Keratinocyte (primary cell): ENCODE measurements at regions not wholly inside any gene's neighbourhood (a gene's known extent, or its start where the extent isn't known, plus 50 kb on each side); places are given as distances from the start of the nearest gene placed in this dataset.

ENCODE experiments used
- DNase-seq: peaks from one replicate; pipeline ENCODE4 v3.0.0-alpha.2; 2011; ENCODE audit warnings: low read depth, missing footprints, low spot score
- FAIRE-seq: peaks from 2 replicates; lab custom pipeline; 2011; peaks lifted over from hg19 to GRCh38; lab: Jason Lieb, UNC
- H2AFZ ChIP-seq: 2 replicates; pipeline ENCODE4 v1.6.0; 2012; ENCODE audit warnings: low read length, control low read depth, inconsistent platforms; ENCODE audit not compliant: control insufficient read depth
- H3K27ac ChIP-seq: 2 replicates; pipeline ENCODE4 v1.5.1; 2011; ENCODE audit warnings: low read length; ENCODE audit not compliant: control insufficient read depth, insufficient read depth
- H3K27me3 ChIP-seq: 3 replicates; pipeline ENCODE4 v1.6.0; 2011; ENCODE audit warnings: low read length; ENCODE audit not compliant: control insufficient read depth, insufficient read depth; ENCODE audit errors: extremely low read depth
- H3K36me3 ChIP-seq, 2 experiments: 2 replicates in 1 of 2; 3 replicates in 1 of 2; pipeline ENCODE4 v1.5.1; 2011; ENCODE audit warnings: low read length in 2 of 2, mild to moderate bottlenecking in 1 of 2; ENCODE audit not compliant: control insufficient read depth in 2 of 2, insufficient read depth in 2 of 2; ENCODE audit errors: extremely low read depth in 1 of 2
- H3K4me1 ChIP-seq: 3 replicates; pipeline ENCODE4 v1.5.1; 2011; ENCODE audit warnings: low read length; ENCODE audit not compliant: control insufficient read depth, insufficient read depth; ENCODE audit errors: extremely low read depth
- H3K4me2 ChIP-seq: 3 replicates; pipeline ENCODE4 v1.6.0; 2011; ENCODE audit warnings: low read depth, low read length; ENCODE audit not compliant: control insufficient read depth, insufficient read depth; ENCODE audit errors: extremely low read depth
- H3K4me3 ChIP-seq, 3 experiments: fragments of 200-600 bp in 1 of 3; sonication (generic) in 1 of 3; 2 replicates in 2 of 3; 3 replicates in 1 of 3; pipeline ENCODE4 v1.5.1; 2011 to 2016; ENCODE audit warnings: low read length in 3 of 3, mild to moderate bottlenecking in 3 of 3, control low read depth in 2 of 3, inconsistent platforms in 1 of 3, low read depth in 1 of 3, mixed read lengths in 1 of 3, mixed run types in 1 of 3, moderate library complexity in 1 of 3; ENCODE audit not compliant: control insufficient read depth in 2 of 3, insufficient read depth in 2 of 3; ENCODE audit errors: extremely low read depth in 1 of 3
- H3K79me2 ChIP-seq: 2 replicates; pipeline ENCODE4 v1.6.0; 2012; ENCODE audit warnings: low read length; ENCODE audit not compliant: control insufficient read depth, insufficient read depth
- H3K9ac ChIP-seq: 3 replicates; pipeline ENCODE4 v1.6.0; 2011; ENCODE audit warnings: low read length; ENCODE audit not compliant: control insufficient read depth, insufficient read depth; ENCODE audit errors: extremely low read depth
- H3K9me1 ChIP-seq: 3 replicates; pipeline ENCODE4 v1.6.0; 2011; ENCODE audit warnings: low read length; ENCODE audit not compliant: control insufficient read depth, insufficient read depth; ENCODE audit errors: extremely low read depth
- H3K9me3 ChIP-seq: 2 replicates; pipeline ENCODE4 v1.5.1; 2012; ENCODE audit warnings: low read depth, low read length; ENCODE audit not compliant: control insufficient read depth
- H4K20me1 ChIP-seq: 3 replicates; pipeline ENCODE4 v1.6.0; 2011; ENCODE audit warnings: low read length; ENCODE audit not compliant: control insufficient read depth, insufficient read depth; ENCODE audit errors: extremely low read depth
- EZH2 ChIP-seq: IDR thresholded peaks from one replicate; pipeline ENCODE4 v1.6.1; 2012; ENCODE audit warnings: inconsistent platforms, mild to moderate bottlenecking, low read length, moderate library complexity
- dilution Hi-C: fragments of 300-500 bp; cut with MboI; formaldehyde crosslinking; loops from one replicate; pipeline ENCODE4 v1.7.0; 2020; ENCODE audit warnings: low sequenced_read_pairs; ENCODE audit not compliant: extremely low pct_ligation_motif_present
- TF ChIP-seq, protein P1 (sequence below), 3 experiments: IDR thresholded peaks in 1 of 3; conservative IDR thresholded peaks in 1 of 3; optimal IDR thresholded peaks in 1 of 3; 2 replicates in 2 of 3; 3 replicates in 1 of 3; pipeline versions ENCODE3 to v1.5.1; 2011; ENCODE audit warnings: low read length in 3 of 3, mild to moderate bottlenecking in 3 of 3, moderate library complexity in 2 of 3, control low read depth in 1 of 3, inconsistent platforms in 1 of 3; ENCODE audit not compliant: insufficient read depth in 2 of 3; ENCODE audit errors: extremely low read depth in 1 of 3

DNA sequence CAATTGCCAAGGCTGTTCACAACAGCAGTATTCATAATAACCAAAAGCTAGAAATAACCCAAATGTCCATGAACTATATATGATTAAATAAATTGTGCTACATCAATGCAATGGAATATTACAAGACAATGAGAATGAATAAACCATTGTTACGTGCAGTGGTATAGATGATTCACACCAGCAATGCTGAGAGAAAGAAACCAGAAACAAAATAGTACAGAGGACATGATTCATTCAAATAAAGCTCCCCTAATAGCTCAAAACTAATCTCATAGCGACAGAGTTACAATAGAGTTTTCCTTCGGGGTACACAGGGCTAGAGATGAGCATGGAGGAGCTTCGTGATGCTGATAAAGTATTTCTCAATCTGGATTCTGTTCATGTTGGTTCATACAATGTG lies 148.1 kb upstream of the SPANXN1 start:
- Histone ChIP-seq H3K4me3 (no peak overlapping the region), H3K9ac (no peak overlapping the region), H3K27me3 (no peaks in the 10 kb centered on the region), H3K4me1 (no peaks in the 10 kb centered on the region), H3K4me2 (no peak overlapping the region), H3K79me2 (no peaks in the 10 kb centered on the region), H3K9me1 (no peaks in the 10 kb centered on the region), H4K20me1 (no peaks in the 10 kb centered on the region), H3K9me3 (no peaks in the 10 kb centered on the region), H2AFZ (no peak overlapping the region), H3K36me3 (no peaks in the 10 kb centered on the region), H3K27ac (no peak overlapping the region)
- DNase-seq (no peak), FAIRE-seq (no peak)
- TF ChIP-seq, protein P1, sequence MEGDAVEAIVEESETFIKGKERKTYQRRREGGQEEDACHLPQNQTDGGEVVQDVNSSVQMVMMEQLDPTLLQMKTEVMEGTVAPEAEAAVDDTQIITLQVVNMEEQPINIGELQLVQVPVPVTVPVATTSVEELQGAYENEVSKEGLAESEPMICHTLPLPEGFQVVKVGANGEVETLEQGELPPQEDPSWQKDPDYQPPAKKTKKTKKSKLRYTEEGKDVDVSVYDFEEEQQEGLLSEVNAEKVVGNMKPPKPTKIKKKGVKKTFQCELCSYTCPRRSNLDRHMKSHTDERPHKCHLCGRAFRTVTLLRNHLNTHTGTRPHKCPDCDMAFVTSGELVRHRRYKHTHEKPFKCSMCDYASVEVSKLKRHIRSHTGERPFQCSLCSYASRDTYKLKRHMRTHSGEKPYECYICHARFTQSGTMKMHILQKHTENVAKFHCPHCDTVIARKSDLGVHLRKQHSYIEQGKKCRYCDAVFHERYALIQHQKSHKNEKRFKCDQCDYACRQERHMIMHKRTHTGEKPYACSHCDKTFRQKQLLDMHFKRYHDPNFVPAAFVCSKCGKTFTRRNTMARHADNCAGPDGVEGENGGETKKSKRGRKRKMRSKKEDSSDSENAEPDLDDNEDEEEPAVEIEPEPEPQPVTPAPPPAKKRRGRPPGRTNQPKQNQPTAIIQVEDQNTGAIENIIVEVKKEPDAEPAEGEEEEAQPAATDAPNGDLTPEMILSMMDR (optimal IDR thresholded peaks at IDR 0.05 in 1 of 3, IDR thresholded peaks at IDR 0.05 in 1 of 3, conservative IDR thresholded peaks at IDR 0.05 in 1 of 3; ENCODE audit: extremely low read depth in 1 of 3, insufficient read depth in 2 of 3, low read length in 3 of 3) = no peak
- TF ChIP-seq EZH2 = no peak
- dilution Hi-C loops = no loop called here
